SK-N-SH treated with all-trans-retinoic acid at 6 μM for 48 hours (cell line): ENCODE measurements at regions not wholly inside any gene's neighbourhood (a gene's known extent, or its start where the extent isn't known, plus 50 kb on each side); places are given as distances from the start of the nearest gene placed in this dataset.

Source experiments
- ATAC-seq: fragments of 200-7000 bp; cut with Tn5 transposase; 3 replicates; pipeline ENCODE4 v1.9.1; 2020; ENCODE audit warnings: mild to moderate bottlenecking, moderate library complexity
- ARNTL ChIP-seq: fragments of 450-650 bp; formaldehyde crosslinking; IDR thresholded peaks from 2 replicates; pipeline ENCODE4 v1.5.0; 2020; ENCODE audit warnings: low read depth, mild to moderate bottlenecking, moderate library complexity, borderline replicate concordance
- BACH2 ChIP-seq: fragments of 250-450 bp; sonication (Bioruptor Pico); IDR thresholded peaks from 2 replicates; pipeline ENCODE4 v1.9.0; 2021; ENCODE audit warnings: mild to moderate bottlenecking, borderline replicate concordance
- ESRRG ChIP-seq: fragments of 250-450 bp; sonication (Bioruptor Pico); IDR thresholded peaks from 2 replicates; pipeline ENCODE4 v1.6.1; 2021; ENCODE audit warnings: mild to moderate bottlenecking
- GLIS3 ChIP-seq: fragments of 250-450 bp; sonication (Bioruptor Pico); IDR thresholded peaks from 2 replicates; pipeline ENCODE4 v1.5.0; 2020; ENCODE audit warnings: mild to moderate bottlenecking, moderate library complexity
- ISL1 ChIP-seq: fragments of 250-450 bp; sonication (Bioruptor Pico); IDR thresholded peaks from 2 replicates; pipeline ENCODE4 v2.1.2; 2022; ENCODE audit warnings: mild to moderate bottlenecking, moderate library complexity
- OSR1 ChIP-seq: fragments of 250-450 bp; sonication (Bioruptor Pico); IDR thresholded peaks from 2 replicates; pipeline ENCODE4 v1.8.0; 2022; ENCODE audit warnings: moderate library complexity, mild to moderate bottlenecking, inconsistent platforms
- PPARA ChIP-seq: fragments of 250-450 bp; sonication (Bioruptor Pico); IDR thresholded peaks from 2 replicates; pipeline ENCODE4 v1.5.0; 2020; ENCODE audit warnings: mild to moderate bottlenecking, borderline replicate concordance
- RARB ChIP-seq: fragments of 250-450 bp; sonication (Bioruptor Pico); IDR thresholded peaks from 2 replicates; pipeline ENCODE4 v1.8.0; 2021; ENCODE audit warnings: mild to moderate bottlenecking, moderate library complexity
- SNAI2 ChIP-seq: fragments of 250-450 bp; sonication (Bioruptor Pico); IDR thresholded peaks from 2 replicates; pipeline ENCODE4 v1.5.0; 2020; ENCODE audit warnings: mild to moderate bottlenecking, moderate library complexity
- TCF4 ChIP-seq: fragments of 250-450 bp; sonication (Bioruptor Pico); IDR thresholded peaks from 2 replicates; pipeline ENCODE4 v1.8.0; 2021; ENCODE audit warnings: mild to moderate bottlenecking, moderate library complexity, borderline replicate concordance
- TOX ChIP-seq: fragments of 250-450 bp; sonication (Bioruptor Pico); IDR thresholded peaks from 2 replicates; pipeline ENCODE4 v1.8.0; 2021; ENCODE audit warnings: mild to moderate bottlenecking, moderate library complexity, borderline replicate concordance
- ZC3H10 ChIP-seq: fragments of 250-450 bp; sonication (Bioruptor Pico); IDR thresholded peaks from 2 replicates; pipeline ENCODE4 v1.5.1; 2021; ENCODE audit warnings: mild to moderate bottlenecking, moderate library complexity
- ZFP3 ChIP-seq: fragments of 250-450 bp; sonication (Bioruptor Pico); IDR thresholded peaks from 2 replicates; pipeline ENCODE4 v1.5.0; 2020; ENCODE audit warnings: mild to moderate bottlenecking, moderate library complexity
- ZFP30 ChIP-seq: fragments of 450-650 bp; formaldehyde crosslinking; IDR thresholded peaks from 2 replicates; pipeline ENCODE4 v1.5.0; 2022; ENCODE audit warnings: mild to moderate bottlenecking, moderate library complexity
- ZNF565 ChIP-seq: fragments of 450-650 bp; formaldehyde crosslinking; conservative IDR thresholded peaks from 2 replicates; pipeline ENCODE4 v1.5.0; 2020; ENCODE audit warnings: low read depth, mild to moderate bottlenecking, moderate library complexity
- ZNF70 ChIP-seq: fragments of 450-650 bp; formaldehyde crosslinking; IDR thresholded peaks from 2 replicates; pipeline ENCODE4 v1.5.0; 2020; ENCODE audit warnings: mild to moderate bottlenecking, moderate library complexity
- ZNF8 ChIP-seq: fragments of 450-650 bp; formaldehyde crosslinking; IDR thresholded peaks from 2 replicates; pipeline ENCODE4 v1.5.0; 2020; ENCODE audit warnings: mild to moderate bottlenecking, moderate library complexity
- TF ChIP-seq, protein P1 (sequence below): fragments of 250-450 bp; sonication (Bioruptor Pico); IDR thresholded peaks from 2 replicates; pipeline ENCODE4 v1.5.1; 2020; ENCODE audit warnings: low read depth, mild to moderate bottlenecking, moderate library complexity
- TF ChIP-seq, protein P2 (sequence below): fragments of 250-450 bp; sonication (Bioruptor Pico); IDR thresholded peaks from 2 replicates; pipeline ENCODE4 v1.5.0; 2020; ENCODE audit warnings: mild to moderate bottlenecking, moderate library complexity
- TF ChIP-seq, protein P3 (sequence below): fragments of 250-450 bp; sonication (Bioruptor Pico); IDR thresholded peaks from 2 replicates; pipeline ENCODE4 v1.8.0; 2020; ENCODE audit warnings: mild to moderate bottlenecking, moderate library complexity, borderline replicate concordance

DNA sequence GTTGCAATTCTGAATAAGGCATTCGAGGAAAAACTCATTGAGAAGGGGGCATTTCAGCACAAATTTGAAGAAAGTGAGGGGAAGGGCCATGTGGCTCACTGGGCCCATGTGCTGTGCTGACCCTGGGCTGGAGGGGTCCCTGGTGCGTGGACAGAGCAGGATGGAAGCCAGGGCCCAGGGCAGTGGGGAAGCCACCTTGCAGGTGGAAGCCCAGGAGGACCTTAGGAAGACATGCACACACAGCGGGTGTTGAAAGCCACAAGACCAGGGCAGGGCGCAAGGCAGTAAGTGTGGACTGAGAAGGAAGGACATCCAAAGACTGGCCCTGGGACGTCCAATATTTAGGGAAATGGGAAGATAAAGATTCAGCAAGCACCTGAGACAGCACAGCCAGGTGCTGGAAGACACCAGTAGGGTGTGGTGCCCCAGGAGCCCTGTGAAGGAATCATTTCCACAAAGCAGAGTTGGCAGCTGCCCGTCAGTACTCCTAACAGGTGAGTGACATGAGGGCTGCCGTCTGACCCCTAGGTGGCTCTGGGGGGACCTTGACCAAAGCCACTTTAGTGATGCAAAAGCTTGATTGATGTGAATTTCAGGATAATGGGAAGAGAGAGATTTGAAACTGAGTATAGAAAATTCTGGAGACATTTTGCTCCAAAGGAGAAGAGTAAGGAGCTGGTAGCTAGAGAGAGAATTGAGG is 254.4 kb upstream of the EXOC2 start:
- TF ChIP-seq ISL1 (CRISPR knock-in tag) (no peak), ESRRG (CRISPR knock-in tag) (no peak), SNAI2 (no peak), PPARA (CRISPR knock-in tag) (no peak), ZFP3 (CRISPR knock-in tag) (no peak)
- ATAC-seq, result no peak

DNA sequence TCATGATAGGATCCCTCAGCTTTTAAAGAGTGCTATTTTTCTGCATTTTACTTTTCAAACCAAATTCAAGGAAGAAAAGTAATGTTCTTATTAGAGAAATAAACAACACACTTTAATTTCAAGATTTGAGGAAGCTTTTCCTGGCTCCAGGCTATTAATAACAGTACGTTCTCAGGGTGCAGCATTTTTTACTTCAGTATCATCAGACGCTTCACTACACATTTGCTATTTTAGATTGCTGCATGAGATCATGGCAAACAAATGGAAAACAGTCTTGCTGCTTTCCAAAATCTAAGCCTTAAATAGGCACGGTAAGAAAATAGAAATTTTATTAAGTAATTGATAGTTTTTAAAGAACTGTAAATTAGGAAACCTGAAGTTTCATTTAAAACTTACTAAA is 253.6 kb upstream of the EXOC2 start:
- no peak for ATAC-seq
- no peak for TF ChIP-seq ARNTL (CRISPR knock-in tag)
- no peak for TF ChIP-seq ZNF70 (CRISPR knock-in tag)
- no peak for TF ChIP-seq ZC3H10 (CRISPR knock-in tag)
- TF ChIP-seq ZNF565 (CRISPR knock-in tag), result no peak
- no peak for TF ChIP-seq GLIS3 (CRISPR knock-in tag)
- no peak for TF ChIP-seq PPARA (CRISPR knock-in tag)
- TF ChIP-seq, protein P1, sequence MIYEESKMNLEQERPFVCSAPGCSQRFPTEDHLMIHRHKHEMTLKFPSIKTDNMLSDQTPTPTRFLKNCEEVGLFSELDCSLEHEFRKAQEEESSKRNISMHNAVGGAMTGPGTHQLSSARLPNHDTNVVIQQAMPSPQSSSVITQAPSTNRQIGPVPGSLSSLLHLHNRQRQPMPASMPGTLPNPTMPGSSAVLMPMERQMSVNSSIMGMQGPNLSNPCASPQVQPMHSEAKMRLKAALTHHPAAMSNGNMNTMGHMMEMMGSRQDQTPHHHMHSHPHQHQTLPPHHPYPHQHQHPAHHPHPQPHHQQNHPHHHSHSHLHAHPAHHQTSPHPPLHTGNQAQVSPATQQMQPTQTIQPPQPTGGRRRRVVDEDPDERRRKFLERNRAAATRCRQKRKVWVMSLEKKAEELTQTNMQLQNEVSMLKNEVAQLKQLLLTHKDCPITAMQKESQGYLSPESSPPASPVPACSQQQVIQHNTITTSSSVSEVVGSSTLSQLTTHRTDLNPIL (CRISPR knock-in tag), result no peak
- TF ChIP-seq ZFP3 (CRISPR knock-in tag), result no peak
- TF ChIP-seq, protein P2, sequence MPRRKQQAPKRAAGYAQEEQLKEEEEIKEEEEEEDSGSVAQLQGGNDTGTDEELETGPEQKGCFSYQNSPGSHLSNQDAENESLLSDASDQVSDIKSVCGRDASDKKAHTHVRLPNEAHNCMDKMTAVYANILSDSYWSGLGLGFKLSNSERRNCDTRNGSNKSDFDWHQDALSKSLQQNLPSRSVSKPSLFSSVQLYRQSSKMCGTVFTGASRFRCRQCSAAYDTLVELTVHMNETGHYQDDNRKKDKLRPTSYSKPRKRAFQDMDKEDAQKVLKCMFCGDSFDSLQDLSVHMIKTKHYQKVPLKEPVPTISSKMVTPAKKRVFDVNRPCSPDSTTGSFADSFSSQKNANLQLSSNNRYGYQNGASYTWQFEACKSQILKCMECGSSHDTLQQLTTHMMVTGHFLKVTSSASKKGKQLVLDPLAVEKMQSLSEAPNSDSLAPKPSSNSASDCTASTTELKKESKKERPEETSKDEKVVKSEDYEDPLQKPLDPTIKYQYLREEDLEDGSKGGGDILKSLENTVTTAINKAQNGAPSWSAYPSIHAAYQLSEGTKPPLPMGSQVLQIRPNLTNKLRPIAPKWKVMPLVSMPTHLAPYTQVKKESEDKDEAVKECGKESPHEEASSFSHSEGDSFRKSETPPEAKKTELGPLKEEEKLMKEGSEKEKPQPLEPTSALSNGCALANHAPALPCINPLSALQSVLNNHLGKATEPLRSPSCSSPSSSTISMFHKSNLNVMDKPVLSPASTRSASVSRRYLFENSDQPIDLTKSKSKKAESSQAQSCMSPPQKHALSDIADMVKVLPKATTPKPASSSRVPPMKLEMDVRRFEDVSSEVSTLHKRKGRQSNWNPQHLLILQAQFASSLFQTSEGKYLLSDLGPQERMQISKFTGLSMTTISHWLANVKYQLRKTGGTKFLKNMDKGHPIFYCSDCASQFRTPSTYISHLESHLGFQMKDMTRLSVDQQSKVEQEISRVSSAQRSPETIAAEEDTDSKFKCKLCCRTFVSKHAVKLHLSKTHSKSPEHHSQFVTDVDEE (CRISPR knock-in tag), result no peak
- no peak for TF ChIP-seq OSR1
- no peak for TF ChIP-seq TOX (CRISPR knock-in tag)

DNA sequence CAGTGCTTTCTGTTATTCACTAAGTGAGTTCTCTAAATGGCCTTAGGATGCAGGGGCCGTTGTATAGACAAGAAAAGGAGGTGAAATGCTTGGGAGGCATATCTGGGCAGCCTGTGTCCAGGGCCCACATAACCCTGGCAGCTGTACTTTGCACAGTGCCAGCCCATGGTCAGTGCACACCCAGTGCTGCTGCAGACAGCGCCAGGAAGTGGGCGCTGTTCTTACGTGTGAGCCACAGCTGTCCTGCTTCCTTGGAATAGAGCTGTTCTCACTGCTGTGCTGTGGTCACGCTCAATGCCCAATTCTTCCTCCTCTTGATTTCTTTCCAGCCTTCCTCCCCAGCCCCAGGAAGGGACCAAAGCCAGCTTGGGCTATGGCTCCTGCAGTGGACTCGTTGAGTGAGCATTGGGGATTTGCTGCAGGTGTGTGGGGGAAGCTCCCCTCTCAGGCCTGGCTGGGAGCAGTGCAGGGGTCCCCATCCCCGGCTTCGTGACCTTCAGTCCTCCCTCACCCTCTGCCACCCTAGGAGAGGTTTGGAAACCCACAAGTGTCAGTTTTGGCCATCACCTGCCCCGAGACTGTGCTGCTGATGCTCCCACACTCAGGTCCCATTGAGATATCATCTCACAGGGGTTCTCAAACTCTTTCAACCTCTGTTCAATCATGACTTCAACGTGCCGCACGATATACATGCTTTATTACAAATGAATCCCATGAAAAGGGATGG is 246.8 kb upstream of the EXOC2 start:
- no peak for ATAC-seq
- no peak for TF ChIP-seq PPARA (CRISPR knock-in tag)
- no peak for TF ChIP-seq ARNTL (CRISPR knock-in tag)
- TF ChIP-seq OSR1, result no peak
- TF ChIP-seq RARB, result no peak
- no peak for TF ChIP-seq SNAI2
- TF ChIP-seq ESRRG (CRISPR knock-in tag), result no peak
- no peak for TF ChIP-seq ZC3H10 (CRISPR knock-in tag)
- TF ChIP-seq BACH2, result no peak
- no peak for TF ChIP-seq ISL1 (CRISPR knock-in tag)
- TF ChIP-seq TCF4 (CRISPR knock-in tag), result no peak
- no peak for TF ChIP-seq ZNF70 (CRISPR knock-in tag)
- TF ChIP-seq TOX (CRISPR knock-in tag), result no peak
- no peak for TF ChIP-seq ZFP3 (CRISPR knock-in tag)
- TF ChIP-seq, all 23 proteins: peak for 0

DNA sequence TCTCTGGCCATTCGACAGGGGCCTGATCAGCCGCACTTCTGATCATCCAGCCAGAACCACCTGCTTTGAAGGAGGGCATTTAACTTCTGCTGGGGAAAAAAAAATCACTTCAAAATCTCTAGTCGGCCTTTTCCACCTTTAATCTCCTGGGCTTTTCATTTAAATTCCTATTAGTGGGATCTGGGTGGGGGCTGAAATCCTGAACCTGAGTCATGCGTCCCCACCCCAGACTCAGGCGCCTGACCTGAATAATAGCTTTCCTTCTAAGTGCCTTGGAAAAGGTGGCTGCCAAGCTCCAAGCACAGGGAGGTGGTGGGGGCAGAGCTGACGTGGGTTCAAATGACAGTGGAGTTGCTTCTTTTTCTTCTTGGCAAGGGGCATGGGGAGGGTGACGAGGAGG is 246.0 kb upstream of the EXOC2 start:
- no peak for TF ChIP-seq ZC3H10 (CRISPR knock-in tag)
- TF ChIP-seq ZFP30 (CRISPR knock-in tag), result no peak
- TF ChIP-seq, protein P3, sequence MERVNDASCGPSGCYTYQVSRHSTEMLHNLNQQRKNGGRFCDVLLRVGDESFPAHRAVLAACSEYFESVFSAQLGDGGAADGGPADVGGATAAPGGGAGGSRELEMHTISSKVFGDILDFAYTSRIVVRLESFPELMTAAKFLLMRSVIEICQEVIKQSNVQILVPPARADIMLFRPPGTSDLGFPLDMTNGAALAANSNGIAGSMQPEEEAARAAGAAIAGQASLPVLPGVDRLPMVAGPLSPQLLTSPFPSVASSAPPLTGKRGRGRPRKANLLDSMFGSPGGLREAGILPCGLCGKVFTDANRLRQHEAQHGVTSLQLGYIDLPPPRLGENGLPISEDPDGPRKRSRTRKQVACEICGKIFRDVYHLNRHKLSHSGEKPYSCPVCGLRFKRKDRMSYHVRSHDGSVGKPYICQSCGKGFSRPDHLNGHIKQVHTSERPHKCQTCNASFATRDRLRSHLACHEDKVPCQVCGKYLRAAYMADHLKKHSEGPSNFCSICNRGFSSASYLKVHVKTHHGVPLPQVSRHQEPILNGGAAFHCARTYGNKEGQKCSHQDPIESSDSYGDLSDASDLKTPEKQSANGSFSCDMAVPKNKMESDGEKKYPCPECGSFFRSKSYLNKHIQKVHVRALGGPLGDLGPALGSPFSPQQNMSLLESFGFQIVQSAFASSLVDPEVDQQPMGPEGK (CRISPR knock-in tag), result no peak
- no peak for TF ChIP-seq ZNF565 (CRISPR knock-in tag)
- TF ChIP-seq TOX (CRISPR knock-in tag), result no peak
- TF ChIP-seq SNAI2, result no peak
- TF ChIP-seq, protein P2 (CRISPR knock-in tag), result no peak
- TF ChIP-seq ZNF70 (CRISPR knock-in tag), result no peak
- no peak for TF ChIP-seq ZNF8 (CRISPR knock-in tag)
- TF ChIP-seq, all 23 proteins: peak for 0
- no peak for ATAC-seq
